ENCODE measurements at regions not wholly inside any gene's neighbourhood (a gene's known extent, or its start where the extent isn't known, plus 50 kb on each side); places are given as distances from the start of the nearest gene placed in this dataset.

GRCh38 chr6:56363796-56364430 is 116.5 kb upstream of the COL21A1 start:
- Histone ChIP-seq H3K27ac (ENCODE audit: low read depth) (no peak overlapping the region), H3K4me2 (no peak overlapping the region), H3K36me3 (ENCODE audit: insufficient read depth) (no peaks in the 10 kb centered on the region), H3K4me3 (no peak overlapping the region), H3K9me2 (ENCODE audit: insufficient read depth) (no peaks in the 10 kb centered on the region), H3K79me2 (replicated peaks; ENCODE audit: insufficient read depth) (no peaks in the 10 kb centered on the region), H3F3A (replicated peaks; ENCODE audit: low read depth) (no peaks in the 10 kb centered on the region), H3K4me1 (ENCODE audit: insufficient read depth) (no peaks in the 10 kb centered on the region), H3K27me3 (ENCODE audit: insufficient read depth) (no peaks in the 10 kb centered on the region), H4K20me1 (replicated peaks; ENCODE audit: insufficient read depth) (no peaks in the 10 kb centered on the region), H2AFZ (no peak overlapping the region)
- no peaks in the 10 kb centered on the region for H3K36me3 Mint-ChIP-seq (ENCODE audit: low read depth)
- ATAC-seq (no peak), DNase-seq (ENCODE audit: low spot score) (no peak)
- no peaks in the 10 kb centered on the region for H3K27me3 Mint-ChIP-seq (ENCODE audit: insufficient read depth, low read depth, poor library complexity)
- peaks cover 3% of the 10 kb centered on the region; the same call in 1 of the 3 replicates for H3K4me1 Mint-ChIP-seq
- H3K4me3 Mint-ChIP-seq = no peak overlapping the region
- no peaks in the 10 kb centered on the region for H3K9me3 Mint-ChIP-seq
- TF ChIP-seq ZNF331 (CRISPR knock-in tag; IDR thresholded peaks at IDR 0.05; ENCODE audit: low read depth) (no peak), STAT1 (IDR thresholded peaks at IDR 0.05; ENCODE audit: unreplicated experiment) (no peak), CTCF (conservative IDR thresholded peaks at IDR 0.05; ENCODE audit: low read depth in 2 of 2) (no peak), REST (IDR thresholded peaks at IDR 0.05; ENCODE audit: unreplicated experiment) (no peak), ZNF114 (CRISPR knock-in tag; IDR thresholded peaks at IDR 0.05) (no peak), JUNB (IDR thresholded peaks at IDR 0.05; ENCODE audit: unreplicated experiment) (no peak), ZNF462 (CRISPR knock-in tag; IDR thresholded peaks at IDR 0.05) (no peak), CREB1 (CRISPR knock-in tag; IDR thresholded peaks at IDR 0.05; ENCODE audit: low read depth) (no peak), EZH2 (IDR thresholded peaks at IDR 0.05; ENCODE audit: low read depth, unreplicated experiment) (no peak), NANOG (IDR thresholded peaks at IDR 0.05; ENCODE audit: borderline replicate concordance) (no peak), ETS1 (IDR thresholded peaks at IDR 0.05) (no peak), EZH2phosphoT487 (IDR thresholded peaks at IDR 0.05; ENCODE audit: unreplicated experiment) (no peak), POLR2AphosphoS5 (IDR thresholded peaks at IDR 0.05; ENCODE audit: low read depth) (no peak)
- H3K27ac Mint-ChIP-seq = no peak overlapping the region
